Suppressor macrophage treated with lipopolysaccharide for 1 hour (primary cell): ENCODE measurements at regions not wholly inside any gene's neighbourhood (a gene's known extent, or its start where the extent isn't known, plus 50 kb on each side); places are given as distances from the start of the nearest gene placed in this dataset.
A peak's percentile ranks its signal among the peaks of the same experiment; 100 is the strongest.
"Not testable (repeated sequence)": the region's sequence is repeated elsewhere in the genome, so short reads cannot be mapped to it uniquely, and the experiment has no call there.

Experiments
- DNase-seq, 3 donors: peaks; one replicate each; pipeline ENCODE4 v3.0.0-alpha.2; 2020 to 2022

DNA sequence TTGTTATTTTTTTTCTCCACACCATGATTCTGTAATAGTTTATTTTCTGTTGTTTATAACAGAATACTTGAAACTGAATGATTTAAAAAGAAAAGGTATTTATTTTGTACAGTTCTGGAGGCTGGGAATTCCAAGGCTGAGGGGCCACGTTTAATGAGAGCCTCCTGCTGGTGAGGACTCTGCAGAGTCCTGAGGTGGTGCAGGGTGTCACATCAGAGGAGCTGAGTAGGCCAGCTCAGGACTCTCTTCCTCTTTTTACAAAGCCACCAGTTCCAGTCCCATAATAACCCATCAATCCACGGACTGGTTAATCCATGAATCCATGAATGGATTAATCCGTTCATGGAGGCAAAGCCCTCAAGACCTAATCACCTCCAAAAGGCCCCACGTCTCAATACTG, 71.6 kb downstream of the TFAP2A start:
- no peak for DNase-seq

DNA sequence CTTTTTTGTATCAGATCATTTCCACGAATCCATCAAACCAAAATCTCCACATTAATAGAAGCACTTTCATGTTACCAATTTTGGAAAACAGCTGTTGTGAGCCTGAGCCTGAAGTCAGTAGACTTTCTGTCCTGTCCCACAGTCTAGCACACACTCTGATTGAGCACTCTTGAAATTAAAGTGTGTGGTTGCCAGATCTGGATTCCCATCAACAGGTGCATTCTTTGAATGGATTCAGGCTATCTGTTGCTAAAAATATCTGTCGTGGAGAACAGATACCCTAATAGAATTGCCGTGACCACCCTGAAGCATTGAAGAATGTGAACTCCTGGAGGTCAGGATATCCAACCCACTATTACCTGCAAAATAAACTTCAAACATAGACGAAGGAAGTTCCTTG, 73.3 kb downstream of the TFAP2A start:
- DNase-seq, result no peak

DNA sequence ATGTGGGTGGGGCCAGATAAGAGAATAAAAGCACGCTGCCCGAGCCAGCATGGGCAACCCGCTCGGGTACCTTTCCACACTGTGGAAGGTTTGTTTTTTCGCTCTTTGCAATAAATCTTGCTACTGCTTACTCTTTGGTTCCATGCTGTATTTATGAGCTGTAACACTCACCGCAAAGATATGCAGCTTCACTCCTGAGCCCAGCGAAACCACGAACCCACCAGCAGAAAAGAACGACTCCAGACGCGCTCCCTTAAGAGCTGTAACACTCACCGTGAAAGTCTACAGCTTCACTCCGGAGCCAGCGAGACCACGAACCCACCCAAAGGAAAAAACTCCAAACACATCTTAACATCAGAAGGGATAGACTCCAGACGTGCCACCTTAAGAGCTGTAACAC, 76.7 kb downstream of the TFAP2A start:
- no peak for DNase-seq

DNA sequence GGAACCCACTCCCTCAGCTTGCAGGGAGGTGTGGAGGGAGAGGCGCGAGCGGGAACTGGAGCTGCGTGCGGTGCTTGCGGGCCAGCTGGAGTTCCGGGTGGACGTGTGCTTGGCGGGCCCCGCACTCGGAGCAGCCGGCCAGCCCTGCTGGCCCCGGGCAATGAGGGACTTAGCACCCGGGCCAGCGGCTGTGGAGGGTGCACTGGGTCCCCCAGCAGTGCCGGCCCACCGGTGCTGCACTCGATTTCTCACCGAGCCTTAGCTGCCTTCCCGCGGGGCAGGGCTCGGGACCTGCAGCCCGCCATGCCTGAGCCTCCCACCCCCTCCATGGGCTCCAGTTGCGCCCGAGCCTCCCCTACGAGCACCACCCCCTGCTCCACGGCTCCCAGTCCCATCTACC, 77.5 kb downstream of the TFAP2A start:
- DNase-seq, result not testable (repeated sequence)

DNA sequence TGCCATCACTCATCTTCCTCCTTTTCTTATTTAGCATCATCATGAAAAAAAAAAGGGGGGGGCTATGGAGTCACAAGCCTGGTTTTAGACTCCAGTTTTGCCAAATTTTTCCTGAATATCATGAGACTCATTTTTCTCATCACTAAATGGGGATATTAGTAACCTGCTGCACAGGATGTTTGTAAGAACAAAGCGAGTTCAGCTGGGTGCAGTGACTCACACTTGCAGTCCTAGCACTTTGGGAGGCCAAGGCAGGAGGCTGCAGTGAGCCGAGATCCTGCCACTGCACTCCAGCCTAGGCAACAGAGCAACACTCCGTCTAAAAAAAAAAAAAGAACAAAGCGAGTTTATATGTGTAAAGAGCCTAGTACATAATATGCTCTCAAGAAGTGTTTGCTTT, 82.8 kb downstream of the TFAP2A start:
- no peak for DNase-seq

DNA sequence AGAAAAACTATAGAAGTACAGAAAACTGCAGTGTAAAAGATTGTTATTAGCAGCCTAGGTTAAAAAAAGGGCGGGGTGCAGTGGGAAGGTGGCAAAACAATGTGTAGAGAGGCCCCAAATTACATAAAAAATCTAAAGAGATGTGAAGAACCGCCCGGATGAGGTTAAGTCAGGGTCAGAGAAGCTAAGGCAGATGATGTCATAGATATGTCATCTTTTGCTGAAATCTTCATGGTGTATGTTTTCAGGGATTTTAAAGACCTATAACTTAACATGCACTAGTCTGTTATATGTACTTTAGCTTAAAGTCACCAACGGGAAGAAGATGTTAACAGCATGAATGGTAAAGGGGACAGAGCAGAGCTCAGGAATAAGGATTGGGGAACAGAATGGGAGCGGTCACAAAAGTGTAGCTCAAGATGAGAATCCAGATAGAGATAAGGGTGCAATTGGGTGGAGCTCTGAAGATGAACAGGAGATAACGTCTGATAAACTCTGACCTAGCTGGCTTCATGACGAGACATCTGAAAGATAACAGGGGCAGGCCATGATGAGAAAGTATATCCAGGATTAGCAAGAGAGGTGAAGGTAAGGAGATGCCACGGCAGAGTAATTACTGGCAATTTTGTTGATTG, 83.4 kb downstream of the TFAP2A start:
- DNase-seq, result no peak

DNA sequence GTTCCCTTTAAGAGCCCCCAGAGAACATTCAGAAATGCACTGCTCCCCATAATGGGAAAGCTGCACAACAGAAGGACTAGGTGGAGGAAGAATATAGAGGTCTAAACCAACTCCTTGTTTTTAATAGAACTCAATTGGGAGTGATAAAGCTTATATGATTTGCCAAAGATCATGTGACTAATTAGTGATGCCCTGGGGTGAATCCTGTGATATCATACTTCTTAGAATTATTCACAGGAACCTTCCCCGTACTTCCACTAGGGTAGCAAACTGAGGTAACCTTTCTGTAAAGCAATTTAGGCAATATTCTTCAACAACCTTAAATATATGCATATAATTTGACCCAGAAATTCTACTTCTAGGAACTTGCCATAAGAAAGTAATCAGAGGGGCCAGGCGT, 84.4 kb downstream of the TFAP2A start:
- no peak for DNase-seq

DNA sequence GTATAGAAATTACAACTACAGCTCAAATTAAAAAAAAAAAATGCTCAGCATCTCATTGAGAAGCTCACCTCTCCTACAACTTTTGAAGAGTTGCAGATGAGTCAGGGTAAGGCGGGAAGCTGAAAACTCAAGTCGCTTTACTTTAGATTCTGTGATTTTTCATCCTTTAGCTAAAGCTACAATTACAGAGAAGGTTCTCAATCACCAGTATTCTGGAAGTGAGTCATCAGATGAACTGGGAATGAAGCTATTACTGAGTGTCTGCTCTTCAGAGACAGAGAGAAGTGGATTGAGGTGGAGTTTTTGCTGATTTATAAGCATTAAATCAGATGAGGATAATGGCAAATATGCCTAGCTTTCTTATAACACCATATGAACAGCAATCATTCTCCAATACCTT, 91.9 kb downstream of the TFAP2A start:
- DNase-seq, result no peak

DNA sequence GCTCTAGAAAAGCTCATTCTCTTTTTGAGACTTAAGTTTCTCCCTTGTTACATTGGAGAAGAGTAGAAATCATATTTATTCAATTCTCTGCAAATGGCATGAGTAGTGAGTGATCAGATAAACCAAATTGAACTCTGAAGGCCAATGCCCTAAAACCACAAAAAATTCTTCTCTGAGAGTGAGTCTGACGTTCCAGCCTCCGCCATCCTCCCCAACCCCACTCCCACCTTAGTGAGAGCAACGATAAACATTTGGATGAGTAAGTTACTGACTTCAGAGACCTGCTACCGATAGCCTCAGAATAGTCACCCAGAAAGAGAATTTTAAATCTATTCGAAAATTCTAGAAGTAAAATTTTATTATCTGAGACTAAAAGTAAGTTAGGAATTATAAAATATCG, 94.6 kb downstream of the TFAP2A start:
- no peak for DNase-seq

DNA sequence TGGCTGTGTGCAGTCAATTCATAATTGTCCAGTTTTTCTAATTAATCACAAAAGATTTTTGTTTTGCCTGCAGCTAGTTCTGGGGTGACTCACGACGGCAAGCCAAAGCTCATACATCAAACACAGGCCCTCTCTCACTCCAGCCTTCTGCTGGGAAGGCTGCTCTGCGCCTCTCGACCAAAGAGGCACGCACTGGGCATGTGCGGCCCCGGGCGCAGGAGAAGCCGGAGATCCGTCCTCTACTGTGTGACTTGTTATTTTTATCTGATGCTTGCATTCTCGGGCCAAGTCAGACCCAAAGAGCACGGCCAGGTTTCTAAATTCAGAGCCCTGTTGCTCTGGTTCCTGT, 98.5 kb downstream of the TFAP2A start:
- DNase-seq, result no peak

DNA sequence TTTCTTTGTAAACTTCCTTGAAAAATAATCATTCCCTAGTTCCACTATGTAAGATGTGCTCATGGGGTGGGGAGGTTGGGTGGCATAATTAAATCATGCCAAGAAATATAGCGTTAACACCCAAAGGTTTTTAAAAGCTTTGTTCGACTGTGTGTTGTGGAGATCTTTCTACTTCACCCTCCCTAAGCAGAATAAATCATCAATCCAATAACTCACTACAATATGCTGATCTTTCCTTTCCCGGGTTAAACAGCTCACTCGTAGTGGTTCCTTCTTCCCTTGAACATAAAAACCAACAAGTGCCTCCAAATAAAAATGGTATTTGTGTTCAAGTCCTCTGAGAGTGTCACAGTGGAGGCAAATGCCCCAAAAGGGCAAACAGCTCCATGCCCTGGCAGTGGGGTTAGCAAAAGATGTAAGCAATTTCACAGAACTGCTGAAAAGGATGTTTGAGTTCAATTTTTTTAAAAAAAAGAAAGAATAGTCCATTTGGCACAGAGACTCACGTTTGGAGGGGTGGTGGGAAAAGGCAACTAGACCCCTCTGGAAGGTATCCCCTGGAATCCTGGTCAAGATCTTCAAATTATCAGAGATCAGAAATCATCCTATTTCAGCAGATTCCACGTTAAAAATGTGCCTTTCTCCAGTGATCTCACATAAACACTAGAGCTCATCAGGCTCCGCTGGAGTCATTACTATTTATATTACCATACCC, 99.1 kb downstream of the TFAP2A start:
- no peak for DNase-seq

DNA sequence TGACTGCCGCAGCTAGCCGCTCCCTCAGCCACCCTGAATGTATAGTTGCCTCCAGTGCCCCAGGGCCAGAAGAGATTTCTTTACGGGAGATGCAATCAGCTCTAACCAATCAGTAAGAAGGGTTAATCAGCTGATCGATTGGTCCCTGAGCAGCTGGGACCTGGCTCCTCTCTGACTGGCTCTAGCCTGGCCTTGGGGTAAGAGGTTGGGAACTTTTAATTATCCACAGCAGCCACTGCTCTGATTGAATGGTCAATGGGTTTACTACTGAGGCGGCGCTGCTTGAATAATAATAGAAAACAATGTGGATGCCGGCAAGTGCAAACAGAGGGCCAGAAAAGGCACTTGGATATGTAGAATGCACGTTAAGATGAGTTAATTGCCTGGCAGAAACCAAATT, 99.8 kb downstream of the TFAP2A start:
- DNase-seq, result no peak

DNA sequence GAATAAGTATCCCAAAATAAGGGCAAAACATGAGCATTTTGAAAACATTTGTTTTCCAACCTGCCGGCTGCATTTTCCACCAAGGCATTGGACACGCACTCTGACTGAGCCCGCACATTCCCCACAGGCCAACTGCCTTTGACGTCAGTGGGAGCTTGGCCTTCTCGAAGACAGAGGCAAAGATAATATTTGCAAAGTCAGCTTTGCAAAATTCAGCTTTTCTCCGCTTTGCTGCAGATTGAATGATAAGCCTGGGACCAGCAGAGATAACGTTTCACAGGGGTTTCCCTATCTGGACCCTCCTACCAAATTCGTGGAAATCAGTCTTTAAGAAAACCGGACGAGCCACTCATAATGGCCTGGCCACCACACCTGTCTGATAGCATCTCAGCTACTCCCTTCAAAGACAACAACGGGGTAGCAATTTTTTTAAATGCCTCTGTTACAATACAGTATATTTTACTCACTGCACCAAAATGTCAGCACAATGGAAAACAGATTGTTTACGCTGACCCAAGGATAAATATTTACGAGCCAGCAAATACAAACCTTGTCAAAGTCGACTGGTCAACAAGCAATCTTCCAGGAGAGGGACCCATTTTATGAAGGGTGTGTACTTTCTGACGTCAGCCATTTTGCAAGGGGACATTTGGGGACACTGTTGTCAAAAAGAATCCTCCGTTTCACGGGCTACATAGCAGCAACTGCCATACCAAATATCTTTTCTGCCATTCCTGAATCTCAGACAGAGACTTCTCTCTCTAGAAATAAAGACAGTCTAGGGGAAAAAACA, 100.5 kb downstream of the TFAP2A start:
- DNase-seq, result no peak

DNA sequence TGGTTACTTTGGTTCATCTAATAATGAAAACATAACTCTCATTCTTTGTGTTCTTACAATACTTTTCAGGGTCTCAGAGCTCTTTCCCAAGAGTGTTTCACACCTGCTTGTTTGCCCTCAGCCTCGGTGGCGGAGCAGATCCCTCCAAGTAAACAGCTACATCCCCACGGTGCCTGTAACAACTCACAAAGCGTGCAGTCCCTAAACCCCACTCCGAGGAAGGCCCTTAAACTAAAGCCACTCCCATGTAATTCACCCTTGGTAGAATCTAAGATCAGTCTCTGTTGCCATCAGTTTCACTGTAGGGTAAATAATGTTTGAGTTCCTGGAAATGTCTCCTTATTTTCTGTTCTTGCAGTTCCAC, 101.1 kb downstream of the TFAP2A start:
- DNase-seq, result no peak

DNA sequence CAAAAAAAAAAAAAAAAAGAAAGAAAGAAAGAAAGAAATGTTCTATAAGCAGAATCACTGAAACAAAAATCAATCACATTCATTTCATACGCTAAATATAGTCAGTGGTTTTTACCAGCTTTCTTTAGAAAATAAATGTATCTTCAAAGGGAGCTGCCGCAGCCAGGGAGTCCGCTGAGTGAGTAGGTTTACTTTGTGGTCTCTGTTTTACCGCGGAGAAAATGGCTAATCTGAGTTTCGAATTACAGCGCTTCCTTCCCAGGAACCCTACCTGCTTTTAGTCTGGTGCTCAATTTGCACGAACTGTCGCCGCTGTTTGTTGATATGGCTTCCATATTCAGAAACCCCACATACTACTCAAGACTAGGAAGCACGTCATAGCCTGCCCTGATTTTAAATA, 102.4 kb downstream of the TFAP2A start:
- DNase-seq, result no peak

DNA sequence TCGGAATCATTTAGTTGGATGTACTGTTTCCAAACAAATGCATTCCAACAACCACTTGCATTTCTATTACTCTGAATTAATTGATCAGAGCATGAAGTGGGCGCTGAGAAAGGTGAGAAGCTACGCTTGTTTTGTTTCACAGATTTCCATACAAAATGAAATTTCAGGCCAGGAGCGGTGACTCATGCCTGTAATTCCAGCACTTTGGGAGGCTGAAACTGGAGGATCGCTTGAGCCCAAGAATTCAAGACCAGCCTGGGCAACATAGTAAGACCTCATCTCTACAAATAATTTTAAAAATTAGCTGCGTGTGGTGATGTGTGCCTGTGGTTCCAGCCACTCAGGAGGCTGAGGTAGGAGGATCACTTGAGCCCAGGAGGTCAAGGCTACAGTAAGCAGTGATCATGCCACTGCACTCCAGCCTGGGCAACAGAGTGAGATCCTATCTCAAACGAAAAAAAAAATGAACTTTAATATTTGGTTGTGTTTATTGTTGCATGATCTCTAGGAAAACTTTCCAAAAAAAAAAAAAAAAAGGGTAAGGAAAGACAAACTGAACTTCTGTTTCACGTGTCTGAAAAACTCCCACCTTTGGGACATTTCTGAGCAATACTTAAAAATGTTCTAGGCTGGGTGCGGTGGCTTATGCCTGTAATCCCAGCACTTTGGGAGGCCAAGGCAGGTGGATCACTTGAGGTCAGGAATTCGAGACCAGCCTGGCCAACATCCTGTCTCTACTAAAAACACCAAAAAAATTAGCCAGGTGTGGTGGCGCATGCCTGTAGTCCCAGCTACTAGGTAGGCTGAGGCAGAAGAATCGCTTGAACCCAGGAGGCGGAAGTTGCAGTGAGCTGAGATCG, 103.1 kb downstream of the TFAP2A start:
- DNase-seq, result not testable (repeated sequence)

DNA sequence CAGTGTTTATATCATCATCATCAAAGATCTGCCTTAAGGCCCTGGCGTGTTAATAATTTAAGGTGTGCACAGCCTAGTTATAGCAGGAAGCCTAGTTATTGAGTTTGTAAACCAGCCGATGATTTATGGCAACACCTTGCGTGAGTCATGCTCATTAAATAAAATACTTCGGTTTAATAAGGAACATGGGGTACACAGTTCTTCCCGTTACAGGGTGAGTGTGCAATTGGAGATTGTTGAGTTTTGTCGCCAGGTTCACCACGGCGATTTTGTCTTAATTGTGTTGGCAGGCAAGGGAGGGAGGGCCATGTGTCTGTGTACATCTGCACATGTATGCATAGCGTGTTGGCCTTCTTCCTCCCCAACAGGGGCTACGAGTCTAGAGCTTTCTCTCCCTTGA, 104.0 kb downstream of the TFAP2A start:
- no peak for DNase-seq

DNA sequence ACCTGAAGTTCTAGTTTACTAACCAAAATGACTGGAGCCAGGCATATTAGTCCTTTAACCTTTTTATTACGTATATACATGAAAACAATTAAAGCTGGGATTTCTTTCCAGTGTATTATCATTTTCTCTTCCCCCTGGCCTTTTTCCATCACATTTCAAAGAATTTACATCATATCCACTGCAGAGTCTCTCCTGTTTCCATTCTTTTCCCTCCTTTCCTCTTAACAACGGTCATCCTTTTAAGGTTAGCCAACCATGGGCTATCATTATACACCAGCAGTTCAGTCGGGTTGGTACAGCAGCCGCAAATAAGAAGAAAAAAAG, 104.6 kb downstream of the TFAP2A start:
- DNase-seq, result no peak

DNA sequence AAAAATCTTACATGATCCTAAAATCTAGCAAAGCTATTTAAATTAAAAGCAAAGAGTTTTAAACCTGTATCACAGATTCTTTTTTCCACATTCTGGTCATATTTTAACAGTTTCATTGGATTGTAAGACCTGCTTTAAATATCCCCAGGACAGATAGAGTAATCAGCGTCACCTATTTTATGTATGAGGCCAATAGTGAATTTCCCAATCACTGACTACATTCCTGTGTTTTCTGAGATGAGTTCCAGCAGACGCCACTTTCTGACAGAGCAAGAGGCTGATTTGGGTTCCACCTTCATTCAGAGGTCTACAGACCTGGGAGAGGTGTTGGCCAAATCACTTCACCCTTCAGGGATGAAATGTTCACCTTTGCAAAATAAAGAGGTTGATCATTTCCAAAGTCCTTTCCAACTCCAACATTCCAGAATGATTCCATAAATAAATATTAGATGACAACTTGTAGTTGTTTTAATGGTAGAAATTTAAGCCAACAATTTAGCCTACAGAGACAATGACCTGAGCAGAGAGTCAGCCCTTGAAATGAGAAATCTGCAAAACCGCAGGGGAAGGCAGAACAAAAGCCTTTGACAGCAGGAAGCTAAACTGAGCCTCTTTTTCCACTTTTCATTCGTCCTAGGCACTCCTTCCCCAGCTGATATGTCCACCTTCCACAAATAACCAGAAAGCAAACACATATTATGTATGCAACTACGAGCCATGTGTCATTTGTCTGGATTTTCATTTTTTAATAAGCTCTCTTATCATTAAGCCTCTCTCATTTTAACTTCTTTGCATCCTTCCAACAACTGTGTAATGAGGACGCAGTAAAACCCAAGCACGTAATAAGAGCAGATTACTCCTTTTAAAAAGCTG, 105.2 kb downstream of the TFAP2A start:
- DNase-seq, result no peak

DNA sequence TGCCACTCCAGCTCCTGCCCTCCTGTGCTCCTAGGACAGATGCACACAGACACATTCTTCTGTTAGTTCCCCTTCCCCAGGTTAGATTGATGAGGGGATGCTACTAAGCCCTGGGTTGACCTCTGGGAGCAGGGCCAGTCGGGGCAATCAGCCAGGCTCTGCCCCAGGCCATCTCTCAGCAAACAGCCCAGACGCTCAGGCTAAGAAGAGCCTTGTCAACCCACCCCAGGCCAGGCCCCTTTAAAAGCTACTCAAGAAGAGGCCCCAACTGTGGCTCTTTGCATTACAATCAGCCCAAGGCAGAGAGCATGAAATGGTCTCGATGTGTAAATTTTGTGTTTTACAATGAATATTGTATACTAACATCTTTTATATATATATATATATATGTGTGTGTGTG, 107.4 kb downstream of the TFAP2A start:
- no peak for DNase-seq

DNA sequence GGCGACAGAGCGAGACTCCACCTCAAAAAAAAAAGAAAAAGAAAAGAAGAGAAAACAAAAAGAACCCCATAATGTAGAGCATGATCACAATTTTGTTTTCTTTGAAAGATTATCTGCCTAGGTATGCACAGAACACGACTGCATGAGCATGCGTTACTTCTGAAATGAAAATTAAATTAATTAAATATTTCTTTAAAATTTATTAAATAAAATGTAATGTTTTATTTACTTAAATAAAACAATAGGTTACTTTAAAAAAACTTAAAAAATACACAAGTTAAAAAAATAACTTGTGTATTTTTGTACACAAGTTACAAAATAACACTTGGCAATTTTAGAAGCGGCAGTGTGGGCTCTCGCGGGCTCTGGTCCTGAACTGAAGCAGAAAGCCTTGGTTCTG, 107.8 kb downstream of the TFAP2A start:
- no peak for DNase-seq

DNA sequence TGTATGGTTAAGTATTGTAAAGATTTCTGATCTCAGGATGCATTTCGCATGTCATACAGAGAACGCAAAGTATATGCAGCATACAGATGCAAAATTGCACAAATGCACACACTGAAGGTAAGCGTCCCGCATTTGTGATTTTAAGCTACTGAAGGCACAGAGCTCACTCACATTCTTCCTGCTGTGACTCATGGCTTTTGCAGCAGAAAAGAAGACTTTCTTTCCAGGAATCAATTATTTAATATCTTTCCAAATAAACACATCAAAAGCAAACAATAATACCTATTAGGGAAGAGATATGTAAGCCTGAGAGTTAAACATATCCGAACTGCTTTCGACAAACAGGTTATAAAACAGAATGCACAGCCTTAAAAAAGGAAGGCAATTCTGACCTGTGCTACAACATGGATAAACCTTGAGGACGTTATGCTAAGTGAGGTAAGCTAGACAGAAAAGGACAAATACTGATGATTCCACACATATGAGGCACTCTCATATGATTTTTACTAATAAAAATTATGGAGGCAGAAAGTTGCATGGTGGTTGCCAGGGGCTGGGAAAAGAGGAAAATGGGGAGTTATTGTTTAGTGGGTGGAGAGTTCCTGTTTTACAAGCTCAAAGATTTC, 109.0 kb downstream of the TFAP2A start:
- DNase-seq, result peak in 2 of 3 donors; percentile 3
